ENCODE measurements at regions not wholly inside any gene's neighbourhood (a gene's known extent, or its start where the extent isn't known, plus 50 kb on each side); places are given as distances from the start of the nearest gene placed in this dataset.

DNA sequence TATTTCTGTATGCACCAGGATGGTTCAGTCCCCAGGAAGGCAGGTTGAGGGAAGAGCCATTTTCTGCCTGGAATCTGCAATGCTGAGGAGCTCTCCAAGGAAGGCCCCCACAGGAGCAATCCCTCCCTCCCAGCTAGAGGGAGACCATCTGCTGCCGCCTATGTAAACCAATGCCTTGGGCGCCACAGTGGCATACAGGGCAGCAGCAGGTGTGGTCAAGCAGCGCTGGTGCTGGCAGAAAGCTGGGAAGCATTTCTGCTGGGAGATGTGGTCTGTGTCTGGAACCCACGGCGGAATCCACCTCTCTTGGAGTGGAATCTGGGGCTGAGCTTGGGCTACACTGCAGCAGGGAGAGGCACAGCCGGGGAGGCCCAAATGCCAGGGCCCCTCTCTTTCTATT is 283.3 kb downstream of the RRAGC start:
- no peak for DNase-seq (ENCODE audit: low read depth)

GRCh38 chr1:38571726-38572125 is 287.8 kb downstream of the RRAGC start:
- DNase-seq (ENCODE audit: low read depth) = no peak

DNA sequence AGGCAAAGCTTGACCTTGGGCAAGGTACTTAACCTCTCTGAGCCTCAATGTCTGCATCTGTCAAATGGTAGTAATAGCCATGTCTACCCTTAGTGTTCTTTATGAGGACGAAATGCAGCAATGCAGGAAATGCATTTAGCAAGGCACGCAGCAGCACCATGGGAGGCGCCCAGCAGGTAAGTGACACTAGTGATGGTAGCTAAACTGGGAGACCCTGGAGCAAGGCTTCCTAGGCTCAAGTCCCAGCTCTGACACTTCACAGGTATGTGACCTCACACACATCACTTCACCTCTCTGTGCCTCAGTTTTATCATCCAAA is 289.0 kb downstream of the RRAGC start:
- DNase-seq (ENCODE audit: low read depth) = no peak

DNA sequence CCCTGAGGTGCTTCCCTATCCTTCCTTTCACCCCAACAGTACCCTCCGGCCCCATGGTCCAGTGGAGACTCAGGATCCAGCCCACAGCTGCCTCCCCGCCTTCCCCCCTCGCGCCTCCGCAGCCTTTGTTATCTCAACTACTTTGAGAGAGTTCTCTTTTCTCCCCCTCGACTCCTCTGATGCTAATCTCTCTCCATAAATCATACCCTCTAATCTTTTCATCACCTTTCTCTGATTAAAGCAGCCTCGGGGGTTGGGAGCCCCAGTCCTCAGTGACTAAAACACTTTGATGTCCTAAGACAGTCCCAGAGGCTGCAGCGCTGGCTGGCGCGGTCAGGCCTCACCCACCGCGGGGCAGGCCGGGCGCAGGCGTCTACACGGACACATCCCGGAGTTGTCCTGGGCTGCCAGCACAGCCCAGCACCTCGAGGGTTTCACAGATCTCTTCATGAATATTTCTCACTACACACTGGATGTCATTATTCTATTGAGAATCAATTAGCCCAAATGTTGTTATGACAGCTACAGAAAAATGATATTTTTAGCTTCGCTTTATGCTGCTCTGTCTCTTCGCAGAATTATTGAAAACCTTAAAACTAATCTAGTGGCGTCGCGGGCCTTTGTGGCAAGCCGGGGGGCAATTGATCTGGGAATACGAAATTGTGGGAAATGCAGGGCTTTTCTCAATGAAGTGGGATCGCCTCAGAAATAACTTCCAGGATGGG is 289.5 kb downstream of the RRAGC start:
- no peak for DNase-seq (ENCODE audit: low read depth)

DNA sequence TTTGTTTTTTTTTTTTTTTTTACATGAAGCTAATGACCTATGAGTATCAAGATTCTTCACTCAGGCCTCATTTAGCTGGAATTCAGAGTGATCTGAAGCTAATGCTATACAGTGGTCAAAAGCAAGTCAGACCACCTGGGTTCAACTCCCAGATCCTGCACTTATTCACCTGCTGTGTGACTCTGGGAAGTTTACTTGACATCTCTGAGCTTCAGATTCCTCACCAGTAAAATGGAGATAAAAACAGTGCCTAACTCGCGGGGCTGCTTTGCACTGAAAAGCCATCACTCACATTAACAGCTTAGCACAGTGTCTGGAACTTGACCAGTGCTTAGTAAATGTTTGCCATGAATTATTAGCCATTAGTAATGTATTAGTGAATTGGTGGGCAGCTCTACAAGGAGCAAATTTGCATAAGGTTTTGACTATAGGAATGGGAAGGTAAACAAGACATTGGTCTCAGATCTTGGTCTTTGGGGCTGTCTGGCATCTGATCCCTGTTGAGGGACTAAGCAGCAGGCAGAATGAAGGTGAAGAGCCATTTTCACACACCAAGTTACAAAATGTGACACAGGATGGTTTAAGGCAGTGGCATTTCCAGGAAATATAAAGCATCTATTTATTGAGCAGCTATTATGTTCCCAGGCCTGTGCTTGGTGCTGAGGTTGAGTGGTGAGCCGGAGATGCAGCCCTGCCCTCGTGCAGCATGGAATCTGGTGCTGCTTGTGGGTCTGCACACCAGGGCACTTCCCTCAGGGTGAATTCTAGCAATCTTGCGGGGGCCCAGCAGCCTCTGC is 291.3 kb downstream of the RRAGC start:
- no peak for DNase-seq (ENCODE audit: low read depth)

- DNase-seq (ENCODE audit: low read depth) = no peak
Measured at GRCh38 chr1:38567401-38567800, 292.2 kb downstream of the RRAGC start.

DNA sequence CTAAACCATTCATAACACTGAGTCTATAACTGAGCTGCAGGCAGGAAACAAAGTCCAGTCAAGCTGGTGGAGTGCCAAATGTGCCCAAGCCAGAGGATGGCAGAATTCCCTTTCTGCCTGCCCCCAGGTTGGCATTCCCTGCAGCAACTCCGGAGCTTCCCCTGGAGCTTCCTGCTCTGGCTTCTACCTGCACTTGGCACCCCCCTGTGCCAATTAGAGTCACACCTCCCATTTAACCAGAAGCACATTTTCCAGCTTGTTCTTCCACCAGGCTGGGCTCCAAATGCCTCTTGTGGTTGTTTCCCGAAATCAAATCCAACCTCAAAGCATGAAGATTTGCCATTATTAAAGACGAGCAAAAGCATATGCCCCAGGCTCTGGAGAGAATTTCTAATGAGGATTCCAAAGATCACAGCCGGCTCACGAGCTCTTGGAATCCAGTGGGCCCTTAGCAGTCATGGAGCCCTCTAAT is 294.5 kb downstream of the RRAGC start:
- no peak for DNase-seq (ENCODE audit: low read depth)

DNA sequence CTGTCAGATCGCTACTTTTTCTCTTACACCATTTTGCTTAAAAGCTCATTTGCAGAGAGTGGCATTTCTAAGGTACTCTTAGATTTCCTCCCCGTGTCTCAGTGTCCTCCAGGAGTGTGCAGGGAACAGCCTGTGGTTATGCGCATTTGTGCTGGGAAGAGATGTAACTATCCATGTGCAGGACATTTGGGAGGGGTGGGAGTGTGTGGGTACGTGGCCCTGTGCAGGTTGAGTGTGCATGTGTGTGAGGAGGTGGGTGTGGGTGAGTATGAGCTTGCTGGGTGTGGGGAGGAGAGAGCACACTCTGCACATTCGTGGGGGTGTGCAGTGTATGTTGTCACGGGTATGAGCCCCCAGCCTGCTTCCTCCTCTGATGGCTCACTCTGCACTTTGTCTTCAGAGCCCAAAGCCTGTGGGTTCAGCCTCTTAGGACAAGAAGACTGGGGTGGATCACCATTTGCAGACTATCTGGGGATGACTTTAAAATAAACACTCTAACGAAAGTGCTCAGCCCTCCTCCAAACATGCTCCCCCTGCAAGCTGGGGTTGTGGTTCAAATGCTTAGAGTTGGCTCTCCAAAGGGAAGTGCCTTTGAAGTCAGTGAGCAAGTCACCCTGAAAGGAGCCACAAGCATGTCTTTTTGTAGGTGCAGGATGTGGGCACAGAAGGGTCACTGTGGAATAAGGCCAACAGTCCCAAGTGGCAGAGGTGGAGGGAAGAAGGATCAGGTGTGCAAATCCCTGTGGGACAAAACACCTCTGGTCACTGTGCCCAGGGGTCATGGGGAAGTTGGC is 295.4 kb downstream of the RRAGC start:
- DNase-seq (ENCODE audit: low read depth) = no peak

DNA sequence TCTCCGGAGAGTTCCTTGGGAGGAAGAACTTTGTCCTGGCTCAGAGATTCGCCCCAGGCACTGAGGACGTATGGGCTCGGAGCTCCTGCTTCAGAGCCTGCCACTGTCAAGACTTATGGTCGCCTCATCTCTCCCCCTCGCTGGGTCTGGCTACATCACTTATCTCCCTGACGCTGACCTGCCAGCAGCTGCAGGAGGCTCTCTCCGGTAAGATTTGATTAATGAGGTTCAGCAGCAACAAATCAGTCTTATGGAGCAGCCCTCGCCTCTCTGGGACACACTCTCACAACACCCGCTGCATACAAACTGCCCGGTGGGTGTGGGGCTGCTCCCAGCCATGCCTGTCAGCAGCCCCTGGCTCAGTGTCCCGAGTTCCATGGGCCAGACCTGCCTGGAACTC is 297.8 kb downstream of the RRAGC start:
- no peak for DNase-seq (ENCODE audit: low read depth)

- DNase-seq (ENCODE audit: low read depth) = no peak
Measured at GRCh38 chr1:38561110-38561509, 298.5 kb downstream of the RRAGC start.

GRCh38 chr1:38560457-38560856 is 299.1 kb downstream of the RRAGC start:
- DNase-seq (ENCODE audit: low read depth) = no peak

- peak; percentile 69 for DNase-seq (ENCODE audit: low read depth)
Measured at GRCh38 chr1:38559446-38560165, 300.0 kb downstream of the RRAGC start.

DNA sequence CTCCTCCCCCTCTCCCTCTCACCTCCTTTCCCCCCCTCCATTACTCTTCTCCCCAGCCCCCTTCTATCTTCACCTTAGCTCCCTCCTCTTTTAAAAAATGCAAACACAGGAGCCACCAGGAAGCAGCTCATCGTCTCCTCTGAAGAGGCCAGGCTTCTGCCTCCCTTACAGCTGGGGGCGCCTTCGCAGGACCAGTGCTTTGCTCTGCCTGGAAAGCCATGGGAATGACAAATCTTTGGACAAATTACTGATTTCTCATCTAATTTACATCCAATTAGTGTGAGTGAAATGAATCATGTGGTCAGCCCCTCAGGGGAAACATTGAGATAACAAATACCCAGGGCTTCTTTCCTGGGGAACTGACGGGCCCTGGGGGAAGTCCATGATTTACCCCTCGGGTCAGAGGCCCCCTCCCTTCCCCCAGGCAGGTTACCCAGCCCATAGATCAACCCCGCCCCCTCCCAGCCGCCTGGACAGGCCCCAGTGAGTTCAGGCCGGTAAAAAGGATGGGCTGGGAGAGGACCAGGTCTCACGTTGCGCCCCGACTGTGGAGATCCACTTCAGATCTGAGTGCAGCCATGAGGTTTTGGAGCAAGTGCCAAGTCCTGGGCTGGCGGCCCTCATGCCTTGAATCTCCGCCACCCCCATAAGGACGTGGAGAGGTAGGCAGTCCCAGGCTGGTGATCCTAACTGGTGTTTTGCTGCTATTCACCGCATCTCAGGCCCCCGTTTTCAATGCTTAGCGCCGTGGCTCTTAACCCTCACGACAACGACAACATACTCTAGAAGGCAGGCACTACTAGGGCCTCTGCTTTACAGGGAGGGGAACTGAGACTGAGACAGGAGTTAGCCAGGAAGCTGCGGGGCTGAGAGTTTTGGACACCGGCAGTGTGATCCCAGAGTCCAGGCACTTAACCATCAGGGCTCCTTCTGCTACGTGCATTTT is 300.8 kb downstream of the RRAGC start:
- no peak for DNase-seq (ENCODE audit: low read depth)

DNA sequence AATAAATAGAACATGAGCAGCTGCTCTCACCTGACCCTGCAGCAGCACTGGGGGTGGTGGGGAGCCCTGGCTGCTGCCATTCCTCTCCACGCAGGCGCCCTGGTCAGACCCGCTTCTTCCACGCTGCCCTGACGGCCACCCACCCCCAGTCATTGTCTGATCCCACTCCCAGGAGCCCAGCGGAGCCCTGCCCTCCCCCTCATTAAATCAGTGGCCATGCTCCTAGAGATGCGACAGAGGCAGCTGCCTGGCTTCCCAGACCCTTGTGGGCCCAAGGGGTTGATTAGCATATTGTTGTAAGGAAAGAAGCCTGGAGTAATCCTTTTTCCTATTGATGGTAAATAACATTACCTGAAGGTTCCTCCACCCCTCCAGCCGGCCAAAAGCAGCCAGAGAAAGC is 301.5 kb downstream of the RRAGC start:
- no peak for DNase-seq (ENCODE audit: low read depth)

DNA sequence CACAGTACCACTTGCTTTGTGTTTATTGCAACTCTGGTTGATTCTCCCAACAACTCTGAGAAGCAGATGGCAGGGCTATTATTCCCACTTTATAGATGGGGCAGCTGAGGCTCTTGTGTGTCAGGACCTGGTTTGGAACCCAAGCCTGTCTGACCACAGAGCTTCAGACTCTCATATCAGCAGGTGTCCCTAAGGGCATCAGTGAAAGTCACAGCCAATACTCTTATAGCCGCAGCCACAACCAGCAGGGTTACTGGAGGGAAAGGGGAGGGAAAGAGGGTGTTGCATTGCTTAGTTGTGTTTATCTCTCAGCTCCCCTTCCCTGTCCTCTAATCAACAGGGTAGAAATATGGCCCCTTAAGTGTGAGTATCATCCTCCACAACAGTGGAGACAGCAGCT is 304.0 kb downstream of the RRAGC start:
- DNase-seq (ENCODE audit: low read depth) = no peak

DNA sequence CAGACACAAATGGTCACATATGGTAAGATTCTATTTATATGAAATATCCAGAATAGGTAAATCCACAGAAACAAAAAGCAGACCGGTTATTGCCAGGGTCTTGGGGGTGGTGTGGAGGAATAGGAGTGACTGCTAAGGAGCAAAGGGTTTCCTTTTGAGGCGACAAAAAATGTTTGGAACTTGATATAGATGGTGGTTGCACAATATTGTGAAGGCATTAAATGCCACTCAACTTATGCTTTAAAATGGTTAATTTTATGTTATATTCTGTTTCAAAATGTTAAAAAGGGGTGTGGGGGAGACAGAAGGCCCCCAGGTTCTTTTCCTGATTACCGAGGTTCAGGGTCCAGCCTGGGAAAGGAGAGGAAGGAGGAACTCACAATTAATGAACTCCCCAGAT is 304.4 kb downstream of the RRAGC start:
- no peak for DNase-seq (ENCODE audit: low read depth)

- no peak for DNase-seq (ENCODE audit: low read depth)
Measured at GRCh38 chr1:38551318-38552307, 308.0 kb downstream of the RRAGC start.

GRCh38 chr1:38549191-38549590 is 310.4 kb downstream of the RRAGC start:
- no peak for DNase-seq (ENCODE audit: low read depth)

DNA sequence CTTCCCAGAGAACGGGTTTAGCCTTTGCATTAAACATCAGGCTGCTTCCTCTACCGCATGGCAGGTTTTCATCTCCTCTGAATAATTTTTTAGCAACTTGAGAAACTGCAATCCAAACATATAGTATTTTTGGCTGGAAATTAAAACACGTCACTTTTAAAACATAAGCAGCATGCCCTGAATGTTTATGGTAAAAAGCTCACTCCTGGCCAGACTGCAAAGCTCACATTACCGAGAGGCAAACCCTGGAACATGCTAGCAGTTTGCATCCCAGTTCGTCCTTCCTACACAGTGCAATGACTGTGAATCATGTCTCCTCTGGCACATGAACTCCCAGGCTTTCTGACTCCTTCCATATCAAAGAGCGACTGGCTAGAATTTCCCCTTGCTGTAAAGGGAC is 312.3 kb downstream of the RRAGC start:
- no peak for DNase-seq (ENCODE audit: low read depth)

DNA sequence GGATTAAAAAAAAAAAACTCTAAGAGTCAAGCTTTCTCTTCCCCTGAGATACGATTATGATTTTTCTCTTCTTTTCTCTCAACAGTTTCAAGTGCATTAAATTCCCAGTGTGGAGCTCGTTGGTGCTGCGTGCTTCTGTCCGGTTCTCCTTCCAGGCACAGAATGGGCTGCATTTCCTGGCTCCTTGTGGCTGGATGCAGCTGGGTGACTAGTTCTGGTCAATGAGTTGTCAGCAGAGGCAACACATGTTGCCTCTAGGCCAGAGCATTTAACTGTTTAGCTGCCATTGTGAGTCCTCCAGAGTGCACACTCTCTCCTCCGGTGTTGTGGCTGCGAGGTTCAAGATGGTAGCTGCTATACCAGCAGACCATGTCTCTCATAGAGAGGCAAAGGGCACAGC is 312.9 kb downstream of the RRAGC start:
- no peak for DNase-seq (ENCODE audit: low read depth)

All from T-helper 22 cell (primary cell).